ENCODE measurements at regions not wholly inside any gene's neighbourhood (a gene's known extent, or its start where the extent isn't known, plus 50 kb on each side); places are given as distances from the start of the nearest gene placed in this dataset.

DNA sequence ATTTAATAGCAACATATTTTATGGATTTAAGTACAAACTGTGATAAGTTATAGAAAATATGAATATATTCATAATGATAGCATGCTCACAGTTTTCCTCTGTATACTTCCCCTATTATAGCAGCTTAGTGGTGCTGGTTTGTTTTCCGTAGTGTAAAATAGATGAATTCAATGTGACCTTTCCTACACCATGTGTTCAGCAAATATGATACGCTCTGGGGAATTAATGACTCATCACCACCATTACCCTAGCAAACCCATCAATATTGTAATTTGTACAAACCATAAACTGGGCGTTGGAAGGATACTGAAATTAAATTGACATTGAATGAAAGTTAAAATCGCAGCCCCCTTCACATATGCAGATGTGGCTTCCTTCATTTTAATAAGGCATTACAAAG is 58.7 kb upstream of the CDH19 start:
- WGBS, 2 donors: 81 to 87% methylated on average over 4 of the region's 4 CpGs
- intact Hi-C loops (cut with DNase I): no loop called here

DNA sequence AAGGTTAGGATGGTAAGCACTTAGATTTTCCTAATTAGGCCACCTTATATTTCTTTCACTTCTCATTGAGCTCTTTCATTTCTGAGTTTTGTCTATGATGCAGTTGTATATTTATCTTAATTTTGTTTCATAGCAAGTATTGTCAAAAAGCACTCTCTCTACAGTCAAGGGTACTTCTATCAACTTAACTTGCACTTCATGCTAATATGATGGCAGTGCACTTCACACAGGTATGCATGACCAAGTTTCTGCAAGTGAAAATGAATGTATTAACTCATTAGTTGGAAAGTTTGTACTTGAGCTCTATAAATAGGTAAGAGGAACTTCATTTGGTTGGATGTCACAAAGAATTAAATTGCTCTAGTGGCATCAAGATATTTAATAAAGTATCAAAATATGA is 51.5 kb upstream of the CDH19 start:
- intact Hi-C loops (cut with DNase I): no loop called here
- Histone ChIP-seq H3K36me3 (no peaks in the 10 kb centered on the region), H3K27me3 (no peaks in the 10 kb centered on the region), H3K9me3 (no peaks in the 10 kb centered on the region), H3K4me1 (no peaks in the 10 kb centered on the region), H3K27ac (no peak overlapping the region), H3K4me3 (no peak overlapping the region)
- TF ChIP-seq, protein P1, sequence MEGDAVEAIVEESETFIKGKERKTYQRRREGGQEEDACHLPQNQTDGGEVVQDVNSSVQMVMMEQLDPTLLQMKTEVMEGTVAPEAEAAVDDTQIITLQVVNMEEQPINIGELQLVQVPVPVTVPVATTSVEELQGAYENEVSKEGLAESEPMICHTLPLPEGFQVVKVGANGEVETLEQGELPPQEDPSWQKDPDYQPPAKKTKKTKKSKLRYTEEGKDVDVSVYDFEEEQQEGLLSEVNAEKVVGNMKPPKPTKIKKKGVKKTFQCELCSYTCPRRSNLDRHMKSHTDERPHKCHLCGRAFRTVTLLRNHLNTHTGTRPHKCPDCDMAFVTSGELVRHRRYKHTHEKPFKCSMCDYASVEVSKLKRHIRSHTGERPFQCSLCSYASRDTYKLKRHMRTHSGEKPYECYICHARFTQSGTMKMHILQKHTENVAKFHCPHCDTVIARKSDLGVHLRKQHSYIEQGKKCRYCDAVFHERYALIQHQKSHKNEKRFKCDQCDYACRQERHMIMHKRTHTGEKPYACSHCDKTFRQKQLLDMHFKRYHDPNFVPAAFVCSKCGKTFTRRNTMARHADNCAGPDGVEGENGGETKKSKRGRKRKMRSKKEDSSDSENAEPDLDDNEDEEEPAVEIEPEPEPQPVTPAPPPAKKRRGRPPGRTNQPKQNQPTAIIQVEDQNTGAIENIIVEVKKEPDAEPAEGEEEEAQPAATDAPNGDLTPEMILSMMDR (IDR thresholded peaks at IDR 0.05): no peak
- ATAC-seq: no peak
- no peak for DNase-seq

More for the DNA sequence above, 58.7 kb upstream of the CDH19 start:
- TF ChIP-seq, protein P1 (IDR thresholded peaks at IDR 0.05): no peak
- ATAC-seq (no peak), DNase-seq (no peak)
- no peaks in the 10 kb centered on the region for H3K36me3 ChIP-seq
- no peaks in the 10 kb centered on the region for H3K9me3 ChIP-seq
- H3K4me3 ChIP-seq: no peak overlapping the region
- no peaks in the 10 kb centered on the region for H3K4me1 ChIP-seq
- H3K27ac ChIP-seq: no peak overlapping the region
- no peaks in the 10 kb centered on the region for H3K27me3 ChIP-seq

Small RNAs in the stretch of these regions (microRNA-seq; reads per million reads assigned to microRNA genes)
- gene MIR5011: 0 reads per million in 2 donors

Data from heart right ventricle (tissue), 16 donors.